Gastroesophageal sphincter (tissue), 4 donors: ENCODE measurements at regions not wholly inside any gene's neighbourhood (a gene's known extent, or its start where the extent isn't known, plus 50 kb on each side); places are given as distances from the start of the nearest gene placed in this dataset.
"Not testable (repeated sequence)": the region's sequence is repeated elsewhere in the genome, so short reads cannot be mapped to it uniquely, and the experiment has no call there.

ENCODE experiments used
- ATAC-seq: fragments of 150-250 bp; one replicate; pipeline ENCODE4 v1.9.1; 2016; ENCODE audit warnings: mild to moderate bottlenecking, moderate library complexity
- H3K27ac ChIP-seq, 4 donors: fragments of 200-600 bp; sonication (generic) in 3 of 4; 1 replicate in 3 of 4; 2 replicates in 1 of 4; pipeline ENCODE4 v1.5.1; 2016 to 2019
- H3K27me3 ChIP-seq: fragments of 200-600 bp; sonication (generic); one replicate; pipeline ENCODE4 v1.5.1; 2019
- H3K36me3 ChIP-seq, 2 donors: fragments of 200-600 bp; sonication (generic); one replicate each; pipeline ENCODE4 v1.5.1; 2019; ENCODE audit warnings: control low read depth in 1 of 2
- H3K4me1 ChIP-seq, 3 donors: fragments of 200-600 bp; sonication (generic); 1 replicate in 2 of 3; 2 replicates in 1 of 3; pipeline ENCODE4 v1.5.1; 2016 to 2019; ENCODE audit warnings: control low read depth in 2 of 3
- H3K4me3 ChIP-seq, 2 donors: fragments of 200-600 bp; sonication (generic); one replicate each; pipeline ENCODE4 v1.5.1; 2019; ENCODE audit warnings: mild to moderate bottlenecking in 1 of 2, moderate library complexity in 1 of 2
- H3K9me3 ChIP-seq, 3 donors: fragments of 200-600 bp; sonication (generic); one replicate each; pipeline ENCODE4 v1.5.1; 2017 to 2019; ENCODE audit warnings: control low read depth in 2 of 3
- CTCF ChIP-seq, 4 experiments: fragments of 200-600 bp in 2 of 4; fragments of 450-650 bp in 2 of 4; sonication (generic) in 1 of 4; IDR thresholded peaks; one replicate each; pipeline ENCODE4 v1.5.1; 2017 to 2019; ENCODE audit warnings: antibody characterized with exemption in 4 of 4, mild to moderate bottlenecking in 2 of 4, moderate library complexity in 2 of 4
- EP300 ChIP-seq: sonication (generic); formaldehyde crosslinking; IDR thresholded peaks from one replicate; pipeline ENCODE4 v1.6.1; 2017; ENCODE audit warnings: antibody characterized with exemption, mild to moderate bottlenecking
- POLR2A ChIP-seq, 2 donors: fragments of 450-650 bp; IDR thresholded peaks; one replicate each; pipeline ENCODE4 v1.6.1; 2017; ENCODE audit warnings: antibody characterized with exemption in 2 of 2, mild to moderate bottlenecking in 2 of 2, moderate library complexity in 1 of 2
- POLR2AphosphoS5 ChIP-seq: sonication (generic); formaldehyde crosslinking; IDR thresholded peaks from one replicate; pipeline ENCODE4 v1.6.1; 2017; ENCODE audit warnings: antibody characterized with exemption
- WGBS, 2 donors: methylation state at CpG; one replicate each; pipeline ENCODE4 v1.1.5; 2018; ENCODE audit warnings: low coverage in 1 of 2; 5-methylcytosine and 5-hydroxymethylcytosine counted together

GRCh38 chr2:193101591-193101990 lies 906.9 kb upstream of the TMEFF2 start:
- no peaks in the 10 kb centered on the region for H3K4me1 ChIP-seq
- ATAC-seq, result no peak
- H3K4me3 ChIP-seq, result no peak overlapping the region
- H3K9me3 ChIP-seq, result no peaks in the 10 kb centered on the region
- 87% methylated on average over 4 of the region's 5 CpGs; no CpG with 5 or more reads in 1 of the 2 donors for WGBS, 2 donors
- H3K36me3 ChIP-seq, result no peaks in the 10 kb centered on the region
- H3K27ac ChIP-seq, result no peak overlapping the region
- TF ChIP-seq POLR2A (IDR thresholded peaks at IDR 0.05) (no peak), EP300 (no peak), CTCF (IDR thresholded peaks at IDR 0.05) (no peak), POLR2AphosphoS5 (no peak)
- no peaks in the 10 kb centered on the region for H3K27me3 ChIP-seq

- ATAC-seq, result no peak
- Histone ChIP-seq H3K27me3 (no peaks in the 10 kb centered on the region), H3K36me3 (no peaks in the 10 kb centered on the region), H3K27ac (no peak overlapping the region), H3K4me3 (no peak overlapping the region), H3K4me1 (no peaks in the 10 kb centered on the region), H3K9me3 (no peaks in the 10 kb centered on the region)
- TF ChIP-seq POLR2A (IDR thresholded peaks at IDR 0.05) (no peak), EP300 (no peak)
- WGBS, 2 donors, result 40 to 60% methylated on average over 1 of the region's 1 CpG
Observed at GRCh38 chr2:193088026-193088425, 893.3 kb upstream of the TMEFF2 start.

GRCh38 chr2:193076995-193077394 lies 882.3 kb upstream of the TMEFF2 start:
- Histone ChIP-seq H3K27ac (no peak overlapping the region), H3K27me3 (no peaks in the 10 kb centered on the region), H3K9me3 (no peaks in the 10 kb centered on the region), H3K4me3 (no peak overlapping the region), H3K36me3 (no peaks in the 10 kb centered on the region), H3K4me1 (no peaks in the 10 kb centered on the region)
- no peak for ATAC-seq
- TF ChIP-seq CTCF (IDR thresholded peaks at IDR 0.05), result no peak
- no peak for TF ChIP-seq POLR2AphosphoS5
- no peak for TF ChIP-seq EP300
- no peak for TF ChIP-seq POLR2A (IDR thresholded peaks at IDR 0.05)

- WGBS, 2 donors, result 76 to 91% methylated on average over 2 of the region's 2 CpGs
- no peaks in the 10 kb centered on the region for H3K4me1 ChIP-seq
- no peaks in the 10 kb centered on the region for H3K27me3 ChIP-seq
- H3K27ac ChIP-seq, result no peak overlapping the region
- no peaks in the 10 kb centered on the region for H3K36me3 ChIP-seq
- ATAC-seq, result no peak
- no peak overlapping the region for H3K4me3 ChIP-seq
- H3K9me3 ChIP-seq, result no peaks in the 10 kb centered on the region
- TF ChIP-seq POLR2A (IDR thresholded peaks at IDR 0.05) (no peak), POLR2AphosphoS5 (no peak), CTCF (IDR thresholded peaks at IDR 0.05) (no peak), EP300 (no peak)
Observed at GRCh38 chr2:193074933-193075332, 880.2 kb upstream of the TMEFF2 start.

- Histone ChIP-seq H3K9me3 (no peaks in the 10 kb centered on the region), H3K4me3 (no peak overlapping the region), H3K36me3 (no peaks in the 10 kb centered on the region), H3K27me3 (no peaks in the 10 kb centered on the region), H3K27ac (no peak overlapping the region), H3K4me1 (no peaks in the 10 kb centered on the region)
- WGBS, 2 donors, result no CpG with 5 or more reads among the region's 3 CpGs
- no peak for TF ChIP-seq POLR2A (IDR thresholded peaks at IDR 0.05)
- TF ChIP-seq EP300, result no peak
- TF ChIP-seq CTCF (IDR thresholded peaks at IDR 0.05), result no peak
- ATAC-seq, result no peak
Observed at GRCh38 chr2:193072647-193073046, 877.9 kb upstream of the TMEFF2 start.

GRCh38 chr2:193025556-193025955 lies 830.8 kb upstream of the TMEFF2 start:
- H3K27ac ChIP-seq, H3K4me3 ChIP-seq, H3K36me3 ChIP-seq, ATAC-seq, H3K4me1 ChIP-seq, H3K27me3 ChIP-seq: not testable (repeated sequence)
- H3K9me3 ChIP-seq, result peaks cover 0 to 11% (median 0%) of the 10 kb centered on the region in 3 donors
- 74 to 93% methylated on average over 2 to 3 of the region's 3 CpGs for WGBS, 2 donors
